ENCODE measurements at regions not wholly inside any gene's neighbourhood (a gene's known extent, or its start where the extent isn't known, plus 50 kb on each side); places are given as distances from the start of the nearest gene placed in this dataset.

DNA sequence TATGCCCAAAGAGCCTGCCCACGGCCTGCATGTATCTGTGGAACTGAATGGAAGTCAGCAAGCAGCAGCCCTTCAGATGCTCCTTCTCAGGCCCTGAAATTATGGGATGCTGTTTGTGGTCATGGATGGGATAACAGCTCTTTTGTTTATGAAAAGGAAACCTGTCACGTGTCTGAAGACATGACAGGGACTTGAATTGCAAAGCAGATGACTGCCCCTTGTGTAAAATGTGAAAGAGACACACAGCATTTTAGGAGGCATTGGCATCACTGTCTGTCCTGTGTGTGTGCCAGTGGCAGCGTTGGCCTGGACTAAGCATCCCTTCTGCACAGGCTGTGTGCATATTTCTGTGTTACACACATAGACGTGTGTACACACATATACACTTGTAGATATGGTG is 192.1 kb downstream of the VRK1 start:
- CTCF ChIA-PET, result no interaction called here

DNA sequence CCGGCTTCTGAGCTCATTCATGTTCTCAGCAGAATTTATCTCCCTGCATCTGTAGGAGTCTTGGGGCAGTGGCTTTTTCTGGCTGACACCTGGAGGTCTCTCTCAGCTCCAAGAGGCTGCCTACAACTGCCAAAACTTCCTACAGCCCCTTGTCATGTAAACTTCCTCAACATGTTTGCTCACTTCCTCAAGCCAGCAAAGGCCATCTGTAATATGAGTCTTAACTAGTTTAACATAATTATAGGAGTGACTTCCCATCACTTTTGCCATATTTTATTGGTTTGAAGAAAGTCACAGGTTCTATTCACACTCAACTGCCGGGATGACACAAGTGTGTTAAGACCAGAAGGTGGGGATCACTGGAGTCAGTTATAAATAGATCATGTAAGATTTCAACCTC is 194.0 kb downstream of the VRK1 start:
- no peaks in the 10 kb centered on the region for H3K36me3 ChIP-seq (ENCODE audit: control insufficient read depth, insufficient read depth, low read length)
- ChIA-PET POLR2A (no interaction called here), CTCF (no interaction called here)
- no peaks in the 10 kb centered on the region for H3K27me3 ChIP-seq (ENCODE audit: control insufficient read depth, insufficient read depth, low read length)
- TF ChIP-seq, protein P1, sequence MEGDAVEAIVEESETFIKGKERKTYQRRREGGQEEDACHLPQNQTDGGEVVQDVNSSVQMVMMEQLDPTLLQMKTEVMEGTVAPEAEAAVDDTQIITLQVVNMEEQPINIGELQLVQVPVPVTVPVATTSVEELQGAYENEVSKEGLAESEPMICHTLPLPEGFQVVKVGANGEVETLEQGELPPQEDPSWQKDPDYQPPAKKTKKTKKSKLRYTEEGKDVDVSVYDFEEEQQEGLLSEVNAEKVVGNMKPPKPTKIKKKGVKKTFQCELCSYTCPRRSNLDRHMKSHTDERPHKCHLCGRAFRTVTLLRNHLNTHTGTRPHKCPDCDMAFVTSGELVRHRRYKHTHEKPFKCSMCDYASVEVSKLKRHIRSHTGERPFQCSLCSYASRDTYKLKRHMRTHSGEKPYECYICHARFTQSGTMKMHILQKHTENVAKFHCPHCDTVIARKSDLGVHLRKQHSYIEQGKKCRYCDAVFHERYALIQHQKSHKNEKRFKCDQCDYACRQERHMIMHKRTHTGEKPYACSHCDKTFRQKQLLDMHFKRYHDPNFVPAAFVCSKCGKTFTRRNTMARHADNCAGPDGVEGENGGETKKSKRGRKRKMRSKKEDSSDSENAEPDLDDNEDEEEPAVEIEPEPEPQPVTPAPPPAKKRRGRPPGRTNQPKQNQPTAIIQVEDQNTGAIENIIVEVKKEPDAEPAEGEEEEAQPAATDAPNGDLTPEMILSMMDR (IDR thresholded peaks at IDR 0.05; ENCODE audit: insufficient read depth, low read depth, low read length), result no peak
- H3K4me3 ChIP-seq (ENCODE audit: low read depth, low read length), result no peak overlapping the region
- DNase-seq (ENCODE audit: low read depth), result no peak

More for the DNA sequence above, 192.1 kb downstream of the VRK1 start:
- POLR2A ChIA-PET, result no interaction called here
- H3K36me3 ChIP-seq (ENCODE audit: control insufficient read depth, insufficient read depth, low read length), result no peaks in the 10 kb centered on the region
- H3K4me3 ChIP-seq (ENCODE audit: low read depth, low read length), result no peak overlapping the region
- DNase-seq (ENCODE audit: low read depth), result no peak
- TF ChIP-seq, protein P1 (IDR thresholded peaks at IDR 0.05; ENCODE audit: insufficient read depth, low read depth, low read length), result no peak
- no peaks in the 10 kb centered on the region for H3K27me3 ChIP-seq (ENCODE audit: control insufficient read depth, insufficient read depth, low read length)

DNA sequence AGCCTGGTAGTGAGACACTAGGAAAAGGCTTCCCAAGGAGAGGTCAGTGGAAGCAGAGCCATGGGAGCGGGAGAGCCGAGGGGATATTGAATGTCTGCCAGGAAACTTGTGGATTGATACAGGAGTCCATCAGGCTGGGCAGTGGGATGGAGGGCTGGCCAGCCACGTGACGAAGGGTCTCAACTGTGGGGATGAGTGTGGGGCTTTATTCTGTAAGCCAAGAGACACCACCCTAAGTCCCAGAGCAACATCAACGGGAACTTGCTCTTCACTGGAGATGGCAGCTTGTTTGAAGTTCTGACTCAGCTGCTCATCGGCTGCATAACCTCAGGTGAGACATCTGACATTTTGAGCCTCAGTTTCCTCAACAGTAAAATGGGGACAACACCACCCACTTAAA is 197.8 kb downstream of the VRK1 start:
- no peak for DNase-seq (ENCODE audit: low read depth)
- TF ChIP-seq, protein P1 (IDR thresholded peaks at IDR 0.05; ENCODE audit: insufficient read depth, low read depth, low read length), result no peak
- H3K4me3 ChIP-seq (ENCODE audit: low read depth, low read length), result no peak overlapping the region
- H3K36me3 ChIP-seq (ENCODE audit: control insufficient read depth, insufficient read depth, low read length), result no peaks in the 10 kb centered on the region
- ChIA-PET CTCF (no interaction called here), POLR2A (no interaction called here)
- H3K27me3 ChIP-seq (ENCODE audit: control insufficient read depth, insufficient read depth, low read length), result no peaks in the 10 kb centered on the region

DNA sequence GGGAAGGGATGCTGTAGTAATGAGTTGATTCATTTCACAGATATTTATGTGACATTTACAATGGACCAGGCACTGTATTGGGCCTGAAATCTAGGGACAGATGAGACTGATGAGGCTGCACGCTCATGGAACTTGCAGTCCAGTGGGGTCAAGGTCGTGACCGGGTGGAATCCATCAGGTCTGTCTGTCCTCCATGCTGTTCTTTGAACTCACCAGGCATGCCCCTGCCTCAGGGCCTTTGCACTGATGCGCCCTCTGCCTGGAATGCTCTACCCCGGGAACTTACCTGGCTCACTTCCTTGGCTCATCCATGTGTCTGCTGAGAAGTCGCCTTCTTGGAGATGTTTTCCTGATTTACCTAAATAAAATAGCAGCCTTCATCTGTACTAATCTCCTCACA is 200.1 kb downstream of the VRK1 start:
- ChIA-PET CTCF (no interaction called here), POLR2A (no interaction called here)
- H3K4me3 ChIP-seq (ENCODE audit: low read depth, low read length), result no peak overlapping the region
- H3K27me3 ChIP-seq (ENCODE audit: control insufficient read depth, insufficient read depth, low read length), result no peaks in the 10 kb centered on the region
- H3K36me3 ChIP-seq (ENCODE audit: control insufficient read depth, insufficient read depth, low read length), result no peaks in the 10 kb centered on the region
- no peak for DNase-seq (ENCODE audit: low read depth)
- TF ChIP-seq, protein P1 (IDR thresholded peaks at IDR 0.05; ENCODE audit: insufficient read depth, low read depth, low read length), result no peak

DNA sequence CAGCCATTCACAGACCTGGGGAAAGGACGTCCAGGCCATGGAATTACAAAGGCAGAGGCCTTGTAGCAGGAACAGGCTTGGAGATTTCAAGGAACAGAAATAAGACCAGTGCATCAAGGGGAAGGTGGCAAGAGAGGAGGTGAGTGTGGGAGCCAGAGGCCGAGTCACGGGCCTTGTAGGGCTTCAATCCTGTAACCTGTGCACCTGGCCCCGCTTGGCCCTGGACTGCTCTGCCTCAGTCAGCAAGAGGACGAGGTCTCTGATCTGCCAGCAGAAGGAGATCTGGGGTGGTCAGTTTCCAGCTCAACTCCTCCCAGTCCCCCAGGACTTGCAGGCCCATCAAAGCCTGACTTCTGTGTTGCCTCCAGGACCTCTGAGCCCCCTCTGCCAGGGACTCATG is 200.8 kb downstream of the VRK1 start:
- no peaks in the 10 kb centered on the region for H3K27me3 ChIP-seq (ENCODE audit: control insufficient read depth, insufficient read depth, low read length)
- no peak for DNase-seq (ENCODE audit: low read depth)
- H3K36me3 ChIP-seq (ENCODE audit: control insufficient read depth, insufficient read depth, low read length), result no peaks in the 10 kb centered on the region
- H3K4me3 ChIP-seq (ENCODE audit: low read depth, low read length), result no peak overlapping the region
- TF ChIP-seq, protein P1 (IDR thresholded peaks at IDR 0.05; ENCODE audit: insufficient read depth, low read depth, low read length), result no peak
- ChIA-PET POLR2A (no interaction called here), CTCF (no interaction called here)
